ENCODE measurements at regions not wholly inside any gene's neighbourhood (a gene's known extent, or its start where the extent isn't known, plus 50 kb on each side); places are given as distances from the start of the nearest gene placed in this dataset.

DNA sequence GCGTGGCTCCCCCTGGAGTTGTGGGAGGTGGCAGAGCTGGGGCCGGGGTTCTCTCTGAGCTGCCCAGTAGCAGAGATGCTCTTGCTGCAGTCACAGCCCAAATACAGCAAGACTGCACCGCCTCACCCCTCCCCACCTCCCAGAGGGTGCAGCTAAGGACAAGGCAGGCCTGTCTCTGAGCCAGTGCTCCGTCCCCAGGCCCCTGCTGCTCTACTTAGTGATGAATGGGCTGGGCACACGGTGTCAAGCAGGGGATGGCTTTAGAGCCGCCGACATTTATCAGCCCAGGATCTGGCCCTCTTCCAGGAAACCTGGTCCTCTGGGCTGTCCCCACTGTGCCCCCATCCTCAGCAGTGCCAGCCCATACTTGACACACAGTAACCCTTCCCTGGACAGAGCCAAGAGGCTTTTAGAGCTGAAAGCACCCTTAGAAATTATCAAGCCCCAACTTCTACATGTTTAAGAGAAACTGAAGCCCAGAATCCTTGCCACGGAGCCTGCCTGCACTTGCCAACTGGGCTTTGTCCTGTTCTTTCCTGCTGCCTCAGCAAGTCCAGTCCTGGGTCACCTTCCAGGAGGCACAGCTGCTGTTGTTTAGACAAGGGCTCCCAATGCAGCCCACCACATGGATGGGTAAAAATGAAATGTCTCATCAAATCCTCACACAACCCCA lies 137.1 kb upstream of the UNC5B start:
- TF ChIP-seq, protein P1, sequence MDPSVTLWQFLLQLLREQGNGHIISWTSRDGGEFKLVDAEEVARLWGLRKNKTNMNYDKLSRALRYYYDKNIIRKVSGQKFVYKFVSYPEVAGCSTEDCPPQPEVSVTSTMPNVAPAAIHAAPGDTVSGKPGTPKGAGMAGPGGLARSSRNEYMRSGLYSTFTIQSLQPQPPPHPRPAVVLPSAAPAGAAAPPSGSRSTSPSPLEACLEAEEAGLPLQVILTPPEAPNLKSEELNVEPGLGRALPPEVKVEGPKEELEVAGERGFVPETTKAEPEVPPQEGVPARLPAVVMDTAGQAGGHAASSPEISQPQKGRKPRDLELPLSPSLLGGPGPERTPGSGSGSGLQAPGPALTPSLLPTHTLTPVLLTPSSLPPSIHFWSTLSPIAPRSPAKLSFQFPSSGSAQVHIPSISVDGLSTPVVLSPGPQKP (IDR thresholded peaks at IDR 0.05; ENCODE audit: borderline replicate concordance, low read depth, low read length): no peak
- TF ChIP-seq, protein P2, sequence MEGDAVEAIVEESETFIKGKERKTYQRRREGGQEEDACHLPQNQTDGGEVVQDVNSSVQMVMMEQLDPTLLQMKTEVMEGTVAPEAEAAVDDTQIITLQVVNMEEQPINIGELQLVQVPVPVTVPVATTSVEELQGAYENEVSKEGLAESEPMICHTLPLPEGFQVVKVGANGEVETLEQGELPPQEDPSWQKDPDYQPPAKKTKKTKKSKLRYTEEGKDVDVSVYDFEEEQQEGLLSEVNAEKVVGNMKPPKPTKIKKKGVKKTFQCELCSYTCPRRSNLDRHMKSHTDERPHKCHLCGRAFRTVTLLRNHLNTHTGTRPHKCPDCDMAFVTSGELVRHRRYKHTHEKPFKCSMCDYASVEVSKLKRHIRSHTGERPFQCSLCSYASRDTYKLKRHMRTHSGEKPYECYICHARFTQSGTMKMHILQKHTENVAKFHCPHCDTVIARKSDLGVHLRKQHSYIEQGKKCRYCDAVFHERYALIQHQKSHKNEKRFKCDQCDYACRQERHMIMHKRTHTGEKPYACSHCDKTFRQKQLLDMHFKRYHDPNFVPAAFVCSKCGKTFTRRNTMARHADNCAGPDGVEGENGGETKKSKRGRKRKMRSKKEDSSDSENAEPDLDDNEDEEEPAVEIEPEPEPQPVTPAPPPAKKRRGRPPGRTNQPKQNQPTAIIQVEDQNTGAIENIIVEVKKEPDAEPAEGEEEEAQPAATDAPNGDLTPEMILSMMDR (conservative IDR thresholded peaks at IDR 0.05; ENCODE audit: low read depth, low read length): no peak
- no peak for TF ChIP-seq MAZ (IDR thresholded peaks at IDR 0.05; ENCODE audit: borderline replicate concordance, low read depth, low read length)
- TF ChIP-seq BHLHE40 (IDR thresholded peaks at IDR 0.05; ENCODE audit: low read depth, low read length): no peak
- TF ChIP-seq POLR2A (IDR thresholded peaks at IDR 0.05; ENCODE audit: low read depth, low read length): no peak
- TF ChIP-seq CEBPB (IDR thresholded peaks at IDR 0.05; ENCODE audit: low read depth, low read length): no peak
- TF ChIP-seq, protein P3, sequence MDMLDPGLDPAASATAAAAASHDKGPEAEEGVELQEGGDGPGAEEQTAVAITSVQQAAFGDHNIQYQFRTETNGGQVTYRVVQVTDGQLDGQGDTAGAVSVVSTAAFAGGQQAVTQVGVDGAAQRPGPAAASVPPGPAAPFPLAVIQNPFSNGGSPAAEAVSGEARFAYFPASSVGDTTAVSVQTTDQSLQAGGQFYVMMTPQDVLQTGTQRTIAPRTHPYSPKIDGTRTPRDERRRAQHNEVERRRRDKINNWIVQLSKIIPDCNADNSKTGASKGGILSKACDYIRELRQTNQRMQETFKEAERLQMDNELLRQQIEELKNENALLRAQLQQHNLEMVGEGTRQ (IDR thresholded peaks at IDR 0.05; ENCODE audit: low read depth, low read length): no peak
- no peak for TF ChIP-seq RAD21 (IDR thresholded peaks at IDR 0.05; ENCODE audit: low read length)
- no peak for TF ChIP-seq RFX5 (IDR thresholded peaks at IDR 0.05; ENCODE audit: low read depth, low read length)
- no peak for TF ChIP-seq RCOR1 (IDR thresholded peaks at IDR 0.05; ENCODE audit: insufficient replicate concordance, low read length)
- TF ChIP-seq SMC3 (IDR thresholded peaks at IDR 0.05; ENCODE audit: low read depth, low read length): no peak
- TF ChIP-seq MXI1 (IDR thresholded peaks at IDR 0.05; ENCODE audit: borderline replicate concordance, low read depth, low read length): no peak
- TF ChIP-seq MAFK (IDR thresholded peaks at IDR 0.05; ENCODE audit: low read depth, low read length): no peak
- TF ChIP-seq FOS (IDR thresholded peaks at IDR 0.05; ENCODE audit: low read depth, low read length): no peak

Data from IMR-90 (cell line).